ENCODE measurements at regions not wholly inside any gene's neighbourhood (a gene's known extent, or its start where the extent isn't known, plus 50 kb on each side); places are given as distances from the start of the nearest gene placed in this dataset.

GRCh38 chr1:72777918-72778317 lies 495.6 kb upstream of the NEGR1 start:
- ChIA-PET CTCF (interaction anchor here (0.7 kb wide), 1 partner anchor 10 kb away, joined by 3 read pairs; no protein-coding TSS in a partner anchor), POLR2A (no interaction called here)
- no peaks in the 10 kb centered on the region for H3K9me3 ChIP-seq (ENCODE audit: control extremely low read depth in 1 of 5, control insufficient read depth in 4 of 5, insufficient read depth in 2 of 5, low read depth in 1 of 5, low read length in 4 of 5)
- no peak overlapping the region for H3K27ac ChIP-seq (ENCODE audit: insufficient read depth in 1 of 2, low read depth in 1 of 2, low read length in 2 of 2, poor library complexity in 1 of 2, severe bottlenecking in 2 of 2)
- no peak for DNase-seq
- H3K36me3 ChIP-seq (ENCODE audit: control insufficient read depth in 4 of 4, insufficient read depth in 4 of 4, low read length in 3 of 4), result no peaks in the 10 kb centered on the region
- H3K4me1 ChIP-seq (ENCODE audit: control extremely low read depth in 1 of 4, control insufficient read depth in 4 of 4, insufficient read depth in 4 of 4, low read length in 3 of 4), result no peaks in the 10 kb centered on the region
- H3K4me3 ChIP-seq (ENCODE audit: control insufficient read depth in 1 of 7, extremely low read depth in 1 of 7, insufficient read depth in 4 of 7, low read depth in 2 of 7, low read length in 6 of 7), result no peak overlapping the region
- no peaks in the 10 kb centered on the region for H3K27me3 ChIP-seq (replicated peaks in 2 of 5; ENCODE audit: control insufficient read depth in 4 of 5, insufficient read depth in 5 of 5, low read length in 4 of 5)

DNA sequence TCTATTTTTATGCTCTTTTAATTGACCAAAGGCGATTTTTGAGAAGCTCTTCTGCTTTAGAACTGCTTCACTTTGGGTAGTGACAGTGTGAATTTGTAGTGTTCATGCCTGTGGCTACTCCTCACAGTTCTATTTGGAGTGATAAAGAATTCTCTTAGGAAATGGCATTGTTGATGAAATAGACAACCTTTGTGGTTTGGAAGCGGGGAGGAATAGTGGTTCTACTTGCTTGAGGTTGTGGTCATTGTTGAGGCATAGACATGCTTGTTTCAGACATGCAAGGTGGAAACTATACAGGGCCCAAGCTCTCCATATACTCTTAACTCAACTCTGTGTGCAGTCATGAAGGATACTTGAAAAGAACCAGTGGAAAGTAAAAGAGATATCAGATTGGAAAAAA lies 481.1 kb upstream of the NEGR1 start:
- no peak for DNase-seq
- POLR2A ChIA-PET, result no interaction called here
- H3K27ac ChIP-seq (ENCODE audit: insufficient read depth in 1 of 2, low read depth in 1 of 2, low read length in 2 of 2, poor library complexity in 1 of 2, severe bottlenecking in 2 of 2), result no peak overlapping the region
- peaks cover 0 to 7% (median 0%) of the 10 kb centered on the region in 5 experiments for H3K9me3 ChIP-seq (ENCODE audit: control extremely low read depth in 1 of 5, control insufficient read depth in 4 of 5, insufficient read depth in 2 of 5, low read depth in 1 of 5, low read length in 4 of 5)
- CTCF ChIA-PET, result no interaction called here
- WGBS (ENCODE audit: insufficient coverage), result 80% methylated on average over 1 of the region's 2 CpGs
- no peak overlapping the region for H3K4me3 ChIP-seq (ENCODE audit: control insufficient read depth in 1 of 7, extremely low read depth in 1 of 7, insufficient read depth in 4 of 7, low read depth in 2 of 7, low read length in 6 of 7)
- no peaks in the 10 kb centered on the region for H3K36me3 ChIP-seq (ENCODE audit: control insufficient read depth in 4 of 4, insufficient read depth in 4 of 4, low read length in 3 of 4)
- H3K27me3 ChIP-seq (replicated peaks in 2 of 5; ENCODE audit: control insufficient read depth in 4 of 5, insufficient read depth in 5 of 5, low read length in 4 of 5), result no peaks in the 10 kb centered on the region
- H3K4me1 ChIP-seq (ENCODE audit: control extremely low read depth in 1 of 4, control insufficient read depth in 4 of 4, insufficient read depth in 4 of 4, low read length in 3 of 4), result no peaks in the 10 kb centered on the region

- no peaks in the 10 kb centered on the region for H3K27me3 ChIP-seq (replicated peaks in 2 of 5; ENCODE audit: control insufficient read depth in 4 of 5, insufficient read depth in 5 of 5, low read length in 4 of 5)
- ChIA-PET CTCF (no interaction called here), POLR2A (interaction anchor here (0.6 kb wide), 1 partner anchor 1055 kb away, joined by 3 read pairs; no protein-coding TSS in a partner anchor)
- no peaks in the 10 kb centered on the region for H3K36me3 ChIP-seq (ENCODE audit: control insufficient read depth in 4 of 4, insufficient read depth in 4 of 4, low read length in 3 of 4)
- no peaks in the 10 kb centered on the region for H3K4me1 ChIP-seq (ENCODE audit: control extremely low read depth in 1 of 4, control insufficient read depth in 4 of 4, insufficient read depth in 4 of 4, low read length in 3 of 4)
- no peak overlapping the region for H3K27ac ChIP-seq (ENCODE audit: insufficient read depth in 1 of 2, low read depth in 1 of 2, low read length in 2 of 2, poor library complexity in 1 of 2, severe bottlenecking in 2 of 2)
- peaks cover 0 to 5% (median 0%) of the 10 kb centered on the region in 5 experiments for H3K9me3 ChIP-seq (ENCODE audit: control extremely low read depth in 1 of 5, control insufficient read depth in 4 of 5, insufficient read depth in 2 of 5, low read depth in 1 of 5, low read length in 4 of 5)
- DNase-seq, result no peak
- H3K4me3 ChIP-seq (ENCODE audit: control insufficient read depth in 1 of 7, extremely low read depth in 1 of 7, insufficient read depth in 4 of 7, low read depth in 2 of 7, low read length in 6 of 7), result no peak overlapping the region
- WGBS (ENCODE audit: insufficient coverage), result no CpG with 5 or more reads among the region's 3 CpGs
Measured at GRCh38 chr1:72759486-72759885, 477.1 kb upstream of the NEGR1 start.

DNA sequence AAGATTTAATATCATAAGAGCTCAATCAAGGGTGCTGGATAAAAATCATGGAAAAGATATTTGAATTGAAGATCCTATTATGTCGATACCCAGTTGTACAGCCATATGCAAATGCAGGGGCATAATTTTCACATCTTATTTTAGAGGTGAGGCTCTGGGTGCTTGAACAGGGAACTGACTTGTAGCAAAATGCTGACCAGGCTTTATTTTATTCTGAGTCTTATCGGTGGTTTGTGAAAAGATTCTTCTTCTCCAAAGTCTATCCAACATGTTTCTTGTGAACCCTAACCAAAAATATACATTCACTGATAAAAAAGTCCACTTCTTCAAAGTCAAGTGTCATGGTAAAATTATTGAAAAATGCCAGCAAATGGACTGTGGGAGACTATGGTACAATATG lies 475.5 kb upstream of the NEGR1 start:
- ChIA-PET POLR2A (no interaction called here), CTCF (no interaction called here)
- no peak overlapping the region for H3K4me3 ChIP-seq (ENCODE audit: control insufficient read depth in 1 of 7, extremely low read depth in 1 of 7, insufficient read depth in 4 of 7, low read depth in 2 of 7, low read length in 6 of 7)
- H3K27ac ChIP-seq (ENCODE audit: insufficient read depth in 1 of 2, low read depth in 1 of 2, low read length in 2 of 2, poor library complexity in 1 of 2, severe bottlenecking in 2 of 2), result no peak overlapping the region
- no peaks in the 10 kb centered on the region for H3K4me1 ChIP-seq (ENCODE audit: control extremely low read depth in 1 of 4, control insufficient read depth in 4 of 4, insufficient read depth in 4 of 4, low read length in 3 of 4)
- H3K27me3 ChIP-seq (replicated peaks in 2 of 5; ENCODE audit: control insufficient read depth in 4 of 5, insufficient read depth in 5 of 5, low read length in 4 of 5), result no peaks in the 10 kb centered on the region
- no peaks in the 10 kb centered on the region for H3K36me3 ChIP-seq (ENCODE audit: control insufficient read depth in 4 of 4, insufficient read depth in 4 of 4, low read length in 3 of 4)
- 100% methylated on average over 1 of the region's 2 CpGs for WGBS (ENCODE audit: insufficient coverage)
- DNase-seq, result no peak
- peaks cover 0 to 5% (median 0%) of the 10 kb centered on the region in 5 experiments for H3K9me3 ChIP-seq (ENCODE audit: control extremely low read depth in 1 of 5, control insufficient read depth in 4 of 5, insufficient read depth in 2 of 5, low read depth in 1 of 5, low read length in 4 of 5)

GRCh38 chr1:72745413-72745812 lies 463.1 kb upstream of the NEGR1 start:
- Histone ChIP-seq H3K27ac (ENCODE audit: insufficient read depth in 1 of 2, low read depth in 1 of 2, low read length in 2 of 2, poor library complexity in 1 of 2, severe bottlenecking in 2 of 2) (no peak overlapping the region), H3K4me3 (ENCODE audit: control insufficient read depth in 1 of 7, extremely low read depth in 1 of 7, insufficient read depth in 4 of 7, low read depth in 2 of 7, low read length in 6 of 7) (no peak overlapping the region), H3K9me3 (ENCODE audit: control extremely low read depth in 1 of 5, control insufficient read depth in 4 of 5, insufficient read depth in 2 of 5, low read depth in 1 of 5, low read length in 4 of 5) (no peaks in the 10 kb centered on the region), H3K4me1 (ENCODE audit: control extremely low read depth in 1 of 4, control insufficient read depth in 4 of 4, insufficient read depth in 4 of 4, low read length in 3 of 4) (no peaks in the 10 kb centered on the region), H3K36me3 (ENCODE audit: control insufficient read depth in 4 of 4, insufficient read depth in 4 of 4, low read length in 3 of 4) (no peaks in the 10 kb centered on the region), H3K27me3 (replicated peaks in 2 of 5; ENCODE audit: control insufficient read depth in 4 of 5, insufficient read depth in 5 of 5, low read length in 4 of 5) (no peaks in the 10 kb centered on the region)
- WGBS (ENCODE audit: insufficient coverage), result 92% methylated on average over 2 of the region's 2 CpGs
- ChIA-PET POLR2A (no interaction called here), CTCF (no interaction called here)
- DNase-seq, result no peak

- Histone ChIP-seq H3K9me3 (ENCODE audit: control extremely low read depth in 1 of 5, control insufficient read depth in 4 of 5, insufficient read depth in 2 of 5, low read depth in 1 of 5, low read length in 4 of 5) (peaks cover 0 to 2% (median 0%) of the 10 kb centered on the region in 5 experiments), H3K36me3 (ENCODE audit: control insufficient read depth in 4 of 4, insufficient read depth in 4 of 4, low read length in 3 of 4) (no peaks in the 10 kb centered on the region), H3K27me3 (replicated peaks in 2 of 5; ENCODE audit: control insufficient read depth in 4 of 5, insufficient read depth in 5 of 5, low read length in 4 of 5) (no peaks in the 10 kb centered on the region), H3K27ac (ENCODE audit: insufficient read depth in 1 of 2, low read depth in 1 of 2, low read length in 2 of 2, poor library complexity in 1 of 2, severe bottlenecking in 2 of 2) (no peak overlapping the region), H3K4me3 (ENCODE audit: control insufficient read depth in 1 of 7, extremely low read depth in 1 of 7, insufficient read depth in 4 of 7, low read depth in 2 of 7, low read length in 6 of 7) (no peak overlapping the region), H3K4me1 (ENCODE audit: control extremely low read depth in 1 of 4, control insufficient read depth in 4 of 4, insufficient read depth in 4 of 4, low read length in 3 of 4) (no peaks in the 10 kb centered on the region)
- no peak for DNase-seq
- ChIA-PET POLR2A (no interaction called here), CTCF (no interaction called here)
- 100% methylated on average over 1 of the region's 1 CpG for WGBS (ENCODE audit: insufficient coverage)
Measured at GRCh38 chr1:72734415-72734814, 452.1 kb upstream of the NEGR1 start.

- H3K27me3 ChIP-seq (replicated peaks in 2 of 5; ENCODE audit: control insufficient read depth in 4 of 5, insufficient read depth in 5 of 5, low read length in 4 of 5), result no peaks in the 10 kb centered on the region
- peaks cover 0 to 5% (median 0%) of the 10 kb centered on the region in 5 experiments for H3K9me3 ChIP-seq (ENCODE audit: control extremely low read depth in 1 of 5, control insufficient read depth in 4 of 5, insufficient read depth in 2 of 5, low read depth in 1 of 5, low read length in 4 of 5)
- H3K4me3 ChIP-seq (ENCODE audit: control insufficient read depth in 1 of 7, extremely low read depth in 1 of 7, insufficient read depth in 4 of 7, low read depth in 2 of 7, low read length in 6 of 7), result no peak overlapping the region
- POLR2A ChIA-PET, result no interaction called here
- H3K27ac ChIP-seq (ENCODE audit: insufficient read depth in 1 of 2, low read depth in 1 of 2, low read length in 2 of 2, poor library complexity in 1 of 2, severe bottlenecking in 2 of 2), result no peak overlapping the region
- CTCF ChIA-PET, result interaction anchor here (1.0 kb wide), 1 partner anchor 13 kb away, joined by 3 read pairs; no protein-coding TSS in a partner anchor
- WGBS (ENCODE audit: insufficient coverage), result 88% methylated on average over 14 of the region's 17 CpGs
- no peak for DNase-seq
- H3K36me3 ChIP-seq (ENCODE audit: control insufficient read depth in 4 of 4, insufficient read depth in 4 of 4, low read length in 3 of 4), result no peaks in the 10 kb centered on the region
- no peaks in the 10 kb centered on the region for H3K4me1 ChIP-seq (ENCODE audit: control extremely low read depth in 1 of 4, control insufficient read depth in 4 of 4, insufficient read depth in 4 of 4, low read length in 3 of 4)
Measured at GRCh38 chr1:72724951-72725861, 442.9 kb upstream of the NEGR1 start.
